ENCODE measurements at regions not wholly inside any gene's neighbourhood (a gene's known extent, or its start where the extent isn't known, plus 50 kb on each side); places are given as distances from the start of the nearest gene placed in this dataset.

DNA sequence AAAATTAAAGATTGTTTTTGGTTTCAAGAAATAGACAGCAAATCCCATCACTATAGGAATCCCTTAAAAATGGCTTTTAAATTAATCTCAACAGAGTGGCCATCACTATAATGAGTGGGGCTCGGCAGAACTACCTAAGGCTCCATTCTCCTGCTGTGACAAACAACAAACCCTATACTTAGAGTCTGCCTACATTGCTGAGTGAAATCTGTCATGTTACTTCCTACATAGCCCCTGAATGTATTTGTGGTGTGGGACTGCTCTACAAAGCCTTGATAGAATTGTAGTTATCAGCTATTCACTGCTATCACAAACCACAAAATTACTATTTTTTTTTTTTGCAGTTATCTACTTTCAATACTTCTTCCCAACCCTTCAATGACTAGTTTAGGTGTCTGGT is 538.7 kb upstream of the ATXN7L3B start:
- TF ChIP-seq MAFK (IDR thresholded peaks at IDR 0.05; ENCODE audit: low read depth, low read length) (no peak), TCF12 (IDR thresholded peaks at IDR 0.05; ENCODE audit: low read depth, low read length) (no peak), POLR2AphosphoS5 (IDR thresholded peaks at IDR 0.05; ENCODE audit: low read depth, low read length) (no peak), RFX5 (IDR thresholded peaks at IDR 0.05; ENCODE audit: borderline replicate concordance, low read depth, low read length) (no peak), HDAC6 (IDR thresholded peaks at IDR 0.05; ENCODE audit: low read depth, low read length) (no peak), SIN3A (conservative IDR thresholded peaks at IDR 0.05 in 1 of 2, IDR thresholded peaks at IDR 0.05 in 1 of 2; ENCODE audit: low read depth in 1 of 2, low read length in 2 of 2) (no peak), POLR2A (IDR thresholded peaks at IDR 0.05; ENCODE audit: control extremely low read depth in 1 of 2, low read depth in 2 of 2, low read length in 2 of 2) (no peak), EGR1 (IDR thresholded peaks at IDR 0.05; ENCODE audit: borderline replicate concordance, low read depth, low read length) (no peak), EZH2 (IDR thresholded peaks at IDR 0.05; ENCODE audit: low read depth, low read length, severe bottlenecking) (no peak), ZNF274 (IDR thresholded peaks at IDR 0.05; ENCODE audit: borderline replicate concordance, extremely low read depth, low read length) (no peak), RAD21 (IDR thresholded peaks at IDR 0.05 in 1 of 2, conservative IDR thresholded peaks at IDR 0.05 in 1 of 2; ENCODE audit: low read depth in 2 of 2, low read length in 2 of 2) (no peak)
- TF ChIP-seq, protein P1, sequence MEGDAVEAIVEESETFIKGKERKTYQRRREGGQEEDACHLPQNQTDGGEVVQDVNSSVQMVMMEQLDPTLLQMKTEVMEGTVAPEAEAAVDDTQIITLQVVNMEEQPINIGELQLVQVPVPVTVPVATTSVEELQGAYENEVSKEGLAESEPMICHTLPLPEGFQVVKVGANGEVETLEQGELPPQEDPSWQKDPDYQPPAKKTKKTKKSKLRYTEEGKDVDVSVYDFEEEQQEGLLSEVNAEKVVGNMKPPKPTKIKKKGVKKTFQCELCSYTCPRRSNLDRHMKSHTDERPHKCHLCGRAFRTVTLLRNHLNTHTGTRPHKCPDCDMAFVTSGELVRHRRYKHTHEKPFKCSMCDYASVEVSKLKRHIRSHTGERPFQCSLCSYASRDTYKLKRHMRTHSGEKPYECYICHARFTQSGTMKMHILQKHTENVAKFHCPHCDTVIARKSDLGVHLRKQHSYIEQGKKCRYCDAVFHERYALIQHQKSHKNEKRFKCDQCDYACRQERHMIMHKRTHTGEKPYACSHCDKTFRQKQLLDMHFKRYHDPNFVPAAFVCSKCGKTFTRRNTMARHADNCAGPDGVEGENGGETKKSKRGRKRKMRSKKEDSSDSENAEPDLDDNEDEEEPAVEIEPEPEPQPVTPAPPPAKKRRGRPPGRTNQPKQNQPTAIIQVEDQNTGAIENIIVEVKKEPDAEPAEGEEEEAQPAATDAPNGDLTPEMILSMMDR (IDR thresholded peaks at IDR 0.05; ENCODE audit: control extremely low read depth in 1 of 3, insufficient read depth in 1 of 3, low read depth in 1 of 3, low read length in 3 of 3): no peak

Measured in H1 (cell line).